H9 (cell line): ENCODE measurements at regions not wholly inside any gene's neighbourhood (a gene's known extent, or its start where the extent isn't known, plus 50 kb on each side); places are given as distances from the start of the nearest gene placed in this dataset.

Source experiments
- DNase-seq: peaks from one replicate; pipeline ENCODE4 v3.0.0-alpha.2; 2017
- H2AFZ ChIP-seq: one replicate; pipeline ENCODE4 v1.6.1; 2013; ENCODE audit warnings: mild to moderate bottlenecking, low read length, control low read depth, moderate library complexity
- H2AK5ac ChIP-seq: 2 replicates; pipeline ENCODE4 v1.6.1; 2013; ENCODE audit warnings: low read length, control low read depth, mixed read lengths; ENCODE audit not compliant: insufficient read length
- H2BK120ac ChIP-seq: one replicate; pipeline ENCODE4 v1.6.1; 2013; ENCODE audit warnings: low read depth, mild to moderate bottlenecking, low read length, control low read depth, inconsistent platforms; ENCODE audit not compliant: poor library complexity, severe bottlenecking
- H2BK12ac ChIP-seq: 2 replicates; pipeline ENCODE4 v1.6.1; 2013; ENCODE audit warnings: low read length, control low read depth, mixed read lengths, low read depth; ENCODE audit not compliant: insufficient read length
- H2BK15ac ChIP-seq: 2 replicates; pipeline ENCODE4 v1.6.1; 2013; ENCODE audit warnings: low read depth, low read length, control low read depth
- H2BK20ac ChIP-seq: one replicate; pipeline ENCODE4 v1.6.1; 2013; ENCODE audit warnings: low read depth, mild to moderate bottlenecking, low read length, control low read depth, inconsistent platforms; ENCODE audit not compliant: poor library complexity, severe bottlenecking
- H2BK5ac ChIP-seq: 2 replicates; pipeline ENCODE4 v1.6.1; 2013; ENCODE audit warnings: low read length, control low read depth, mixed read lengths; ENCODE audit not compliant: insufficient read length
- H3K14ac ChIP-seq: 2 replicates; pipeline ENCODE4 v1.6.1; 2013; ENCODE audit warnings: low read length, control low read depth; ENCODE audit not compliant: insufficient read depth
- H3K18ac ChIP-seq: 2 replicates; pipeline ENCODE4 v1.6.1; 2013; ENCODE audit warnings: low read depth, mild to moderate bottlenecking, mixed read lengths, low read length, control low read depth; ENCODE audit not compliant: insufficient read length
- H3K23ac ChIP-seq: 2 replicates; pipeline ENCODE4 v1.6.1; 2013; ENCODE audit warnings: low read length, control low read depth, mixed read lengths, low read depth; ENCODE audit not compliant: insufficient read length
- H3K23me2 ChIP-seq: 2 replicates; pipeline ENCODE4 v1.6.1; 2013; ENCODE audit warnings: low read depth, mild to moderate bottlenecking, mixed read lengths, low read length, control low read depth; ENCODE audit not compliant: insufficient read length, poor library complexity, severe bottlenecking
- H3K27ac ChIP-seq: 2 replicates; pipeline ENCODE4 v1.5.1; 2013; ENCODE audit warnings: low read length, control low read depth, mixed read lengths, low read depth; ENCODE audit not compliant: insufficient read length
- H3K27me3 ChIP-seq: 2 replicates; pipeline ENCODE4 v1.6.1; 2013; ENCODE audit warnings: low read length, control low read depth, inconsistent platforms; ENCODE audit not compliant: insufficient read depth
- H3K4ac ChIP-seq: 2 replicates; pipeline ENCODE4 v1.6.1; 2013; ENCODE audit warnings: low read depth, mild to moderate bottlenecking, control low read depth, inconsistent platforms, low read length, moderate library complexity
- H3K4me1 ChIP-seq: 2 replicates; pipeline ENCODE4 v1.6.1; 2013; ENCODE audit warnings: low read length, control low read depth, inconsistent platforms; ENCODE audit not compliant: insufficient read depth
- H3K4me2 ChIP-seq: 2 replicates; pipeline ENCODE4 v1.6.1; 2013; ENCODE audit warnings: low read length, control low read depth, mixed read lengths; ENCODE audit not compliant: insufficient read length, insufficient read depth
- H3K56ac ChIP-seq: 2 replicates; pipeline ENCODE4 v1.6.1; 2013; ENCODE audit warnings: low read depth, mild to moderate bottlenecking, mixed read lengths, low read length, control low read depth; ENCODE audit not compliant: insufficient read length
- H3K79me1 ChIP-seq: 2 replicates; pipeline ENCODE4 v1.6.1; 2013; ENCODE audit warnings: low read depth, mild to moderate bottlenecking, moderate library complexity, low read length, control low read depth, inconsistent platforms; ENCODE audit not compliant: insufficient read depth, poor library complexity, severe bottlenecking
- H3K79me2 ChIP-seq: 2 replicates; pipeline ENCODE4 v1.6.1; 2013; ENCODE audit warnings: low read length, control low read depth, inconsistent platforms; ENCODE audit not compliant: insufficient read depth
- H3K9ac ChIP-seq: 2 replicates; pipeline ENCODE4 v1.6.1; 2013; ENCODE audit warnings: low read length, control low read depth, mixed read lengths; ENCODE audit not compliant: insufficient read length; ENCODE audit errors: extremely low read depth
- H3K9me3 ChIP-seq: one replicate; pipeline ENCODE4 v1.6.1; 2013; ENCODE audit warnings: low read depth, low read length, inconsistent platforms; ENCODE audit not compliant: control insufficient read depth
- H3T11ph ChIP-seq: one replicate; pipeline ENCODE4 v1.6.1; 2013; ENCODE audit warnings: mild to moderate bottlenecking, low read length, control low read depth, inconsistent platforms
- H4K20me1 ChIP-seq: one replicate; pipeline ENCODE4 v1.6.1; 2013; ENCODE audit not compliant: control insufficient read depth, insufficient read length, insufficient read depth
- H4K5ac ChIP-seq: 2 replicates; pipeline ENCODE4 v1.6.1; 2013; ENCODE audit warnings: low read depth, mild to moderate bottlenecking, mixed read lengths, low read length, control low read depth; ENCODE audit not compliant: insufficient read length
- H4K8ac ChIP-seq: replicated peaks from 2 replicates; pipeline ENCODE4 v1.6.1; 2013; ENCODE audit warnings: low read length, control low read depth, mixed read lengths, low read depth; ENCODE audit not compliant: insufficient read length
- H4K91ac ChIP-seq: 2 replicates; pipeline ENCODE4 v1.6.1; 2013; ENCODE audit warnings: low read depth, mild to moderate bottlenecking, moderate library complexity, mixed read lengths, low read length, control low read depth; ENCODE audit not compliant: insufficient read length
- H3K27ac Mint-ChIP-seq, 3 experiments: 2 replicates in 2 of 3; 3 replicates in 1 of 3; pipeline ENCODE4 v1.8.0; 2020 to 2021; ENCODE audit warnings: mixed read lengths in 3 of 3, mild to moderate bottlenecking in 1 of 3, moderate library complexity in 1 of 3
- H3K27me3 Mint-ChIP-seq: 2 replicates; pipeline ENCODE4 v1.8.0; 2021; ENCODE audit warnings: low read depth, mild to moderate bottlenecking, moderate library complexity, mixed read lengths
- H3K36me3 Mint-ChIP-seq, 3 experiments: 2 replicates in 2 of 3; 3 replicates in 1 of 3; pipeline ENCODE4 v1.8.0; 2020 to 2021; ENCODE audit warnings: low read depth in 3 of 3, mixed read lengths in 3 of 3; ENCODE audit not compliant: insufficient read depth in 1 of 3
- H3K4me1 Mint-ChIP-seq, 2 experiments: 2 replicates each; pipeline ENCODE4 v1.8.0; 2020; ENCODE audit warnings: mixed read lengths in 2 of 2
- H3K4me3 Mint-ChIP-seq, 2 experiments: 2 replicates in 1 of 2; 3 replicates in 1 of 2; pipeline ENCODE4 v1.8.0; 2020 to 2021; ENCODE audit warnings: mild to moderate bottlenecking in 2 of 2, mixed read lengths in 2 of 2, moderate library complexity in 1 of 2
- H3K9me3 Mint-ChIP-seq, 2 experiments: 2 replicates in 1 of 2; 3 replicates in 1 of 2; pipeline ENCODE4 v1.8.0; 2020; ENCODE audit warnings: mild to moderate bottlenecking in 2 of 2, mixed read lengths in 2 of 2, moderate library complexity in 1 of 2
- WGBS: extraction: QIAGEN DNeasy Blood & Tissue Kit; methylation state at CpG from one replicate; pipeline ENCODE4 v1.1.7; 2013; ENCODE audit warnings: missing lambda C conversion rate, low lambda C conversion rate, mixed read lengths; ENCODE audit not compliant: insufficient read length; ENCODE audit errors: extremely low coverage; 5-methylcytosine and 5-hydroxymethylcytosine counted together
- TF ChIP-seq, protein P1 (sequence below): fragments of 200-600 bp; sonication (generic); conservative IDR thresholded peaks from 3 replicates; pipeline ENCODE4 v1.8.0; 2021; ENCODE audit warnings: antibody characterized with exemption, mild to moderate bottlenecking

DNA sequence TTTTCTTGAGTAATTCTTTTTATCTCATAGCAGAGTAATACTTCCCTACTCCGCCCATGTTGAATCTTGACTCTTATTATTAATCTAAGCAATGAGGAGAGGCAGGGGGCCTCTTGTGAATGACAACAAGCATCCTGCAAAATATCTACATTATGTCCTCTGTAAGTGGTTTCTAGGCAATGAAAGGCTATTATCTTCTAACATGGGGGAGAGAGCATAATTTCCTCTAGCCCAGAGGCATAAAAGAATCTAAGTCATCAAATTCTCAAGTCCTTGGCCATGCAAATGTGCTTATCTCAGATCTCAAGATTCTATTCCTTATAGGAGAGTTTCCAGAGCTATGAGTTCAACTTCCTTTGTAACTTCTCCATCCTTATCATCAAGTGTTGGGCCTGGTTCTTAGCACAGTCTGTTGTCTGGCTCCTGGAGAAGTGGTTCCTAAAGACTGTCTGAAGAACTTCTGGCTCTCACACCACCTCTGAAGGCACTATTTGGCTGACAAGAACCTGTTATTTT, 423.1 kb upstream of the INTU start:
- no peak overlapping the region for H2BK120ac ChIP-seq
- H3K27ac Mint-ChIP-seq: no peak overlapping the region; a peak in 1 of 7 replicates
- TF ChIP-seq, protein P1, sequence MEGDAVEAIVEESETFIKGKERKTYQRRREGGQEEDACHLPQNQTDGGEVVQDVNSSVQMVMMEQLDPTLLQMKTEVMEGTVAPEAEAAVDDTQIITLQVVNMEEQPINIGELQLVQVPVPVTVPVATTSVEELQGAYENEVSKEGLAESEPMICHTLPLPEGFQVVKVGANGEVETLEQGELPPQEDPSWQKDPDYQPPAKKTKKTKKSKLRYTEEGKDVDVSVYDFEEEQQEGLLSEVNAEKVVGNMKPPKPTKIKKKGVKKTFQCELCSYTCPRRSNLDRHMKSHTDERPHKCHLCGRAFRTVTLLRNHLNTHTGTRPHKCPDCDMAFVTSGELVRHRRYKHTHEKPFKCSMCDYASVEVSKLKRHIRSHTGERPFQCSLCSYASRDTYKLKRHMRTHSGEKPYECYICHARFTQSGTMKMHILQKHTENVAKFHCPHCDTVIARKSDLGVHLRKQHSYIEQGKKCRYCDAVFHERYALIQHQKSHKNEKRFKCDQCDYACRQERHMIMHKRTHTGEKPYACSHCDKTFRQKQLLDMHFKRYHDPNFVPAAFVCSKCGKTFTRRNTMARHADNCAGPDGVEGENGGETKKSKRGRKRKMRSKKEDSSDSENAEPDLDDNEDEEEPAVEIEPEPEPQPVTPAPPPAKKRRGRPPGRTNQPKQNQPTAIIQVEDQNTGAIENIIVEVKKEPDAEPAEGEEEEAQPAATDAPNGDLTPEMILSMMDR: no peak
- H3K4me1 Mint-ChIP-seq: peaks cover 8 to 15% of the 10 kb centered on the region in 2 experiments
- H3K23me2 ChIP-seq: no peaks in the 10 kb centered on the region
- no peaks in the 10 kb centered on the region for H4K20me1 ChIP-seq
- no peak overlapping the region for H4K8ac ChIP-seq
- H3K36me3 Mint-ChIP-seq: peaks cover 0 to 4% (median 3%) of the 10 kb centered on the region in 3 experiments; a peak in 3 of 7 replicates
- DNase-seq: no peak
- H3K4me3 Mint-ChIP-seq: no peak overlapping the region
- no peak overlapping the region for H3K9ac ChIP-seq
- H3K23ac ChIP-seq: no peak overlapping the region
- no peak overlapping the region for H3T11ph ChIP-seq
- H3K14ac ChIP-seq: no peak overlapping the region
- no peak overlapping the region for H2AFZ ChIP-seq
- H3K79me1 ChIP-seq: no peaks in the 10 kb centered on the region
- no peak overlapping the region for H2BK5ac ChIP-seq
- no peak overlapping the region for H4K5ac ChIP-seq
- no peaks in the 10 kb centered on the region for H3K27me3 Mint-ChIP-seq
- no peak overlapping the region for H2BK15ac ChIP-seq
- no peak overlapping the region for H3K4ac ChIP-seq
- H3K18ac ChIP-seq: no peak overlapping the region
- H2BK20ac ChIP-seq: no peak overlapping the region
- WGBS: no CpG with 5 or more reads among the region's 1 CpG
- no peak overlapping the region for H2BK12ac ChIP-seq
- no peak overlapping the region for H3K56ac ChIP-seq
- no peak overlapping the region for H3K27ac ChIP-seq
- no peaks in the 10 kb centered on the region for H3K27me3 ChIP-seq
- H3K9me3 ChIP-seq: no peaks in the 10 kb centered on the region
- no peaks in the 10 kb centered on the region for H3K79me2 ChIP-seq
- H3K4me1 ChIP-seq: no peaks in the 10 kb centered on the region
- H2AK5ac ChIP-seq: no peak overlapping the region
- no peak overlapping the region for H3K4me2 ChIP-seq
- H4K91ac ChIP-seq: no peak overlapping the region
- H3K9me3 Mint-ChIP-seq: peaks cover 8 to 9% of the 10 kb centered on the region in 2 experiments; a peak in 4 of 5 replicates
